Gastrocnemius medialis (tissue), 4 donors: ENCODE measurements at regions not wholly inside any gene's neighbourhood (a gene's known extent, or its start where the extent isn't known, plus 50 kb on each side); places are given as distances from the start of the nearest gene placed in this dataset.

Experiments
- CTCF ChIP-seq, 5 experiments: fragments of 450-650 bp in 3 of 5; fragments of 200-600 bp in 2 of 5; sonication (generic) in 2 of 5; IDR thresholded peaks in 4 of 5; conservative IDR thresholded peaks in 1 of 5; 1 replicate in 4 of 5; 2 replicates in 1 of 5; pipeline ENCODE4 v1.5.1; 2016 to 2019; ENCODE audit warnings: antibody characterized with exemption in 5 of 5, mild to moderate bottlenecking in 3 of 5, moderate library complexity in 3 of 5
- POLR2A ChIP-seq, 2 donors: fragments of 450-650 bp; IDR thresholded peaks; one replicate each; pipeline ENCODE4 v1.6.1; 2017; ENCODE audit warnings: antibody characterized with exemption in 2 of 2, mild to moderate bottlenecking in 2 of 2, moderate library complexity in 2 of 2

- TF ChIP-seq CTCF (IDR thresholded peaks at IDR 0.05 in 4 of 5, conservative IDR thresholded peaks at IDR 0.05 in 1 of 5) (no peak), POLR2A (IDR thresholded peaks at IDR 0.05) (no peak)
Measured at GRCh38 chr2:211149731-211150130, 593.3 kb downstream of the CPS1 start.
